Mesothelial cell of epicardium (in vitro differentiated cells): ENCODE measurements at regions not wholly inside any gene's neighbourhood (a gene's known extent, or its start where the extent isn't known, plus 50 kb on each side); places are given as distances from the start of the nearest gene placed in this dataset.

Experiments used
- DNase-seq, 2 experiments: peaks; one replicate each; pipeline ENCODE4 v3.0.0; 2021; ENCODE audit warnings: low spot score in 2 of 2; ENCODE audit not compliant: unreplicated experiment in 2 of 2
- H3K27ac Mint-ChIP-seq: 2 replicates; pipeline ENCODE4 v1.8.0; 2021; ENCODE audit warnings: mixed read lengths
- H3K27me3 Mint-ChIP-seq: 2 replicates; pipeline ENCODE4 v1.8.0; 2021; ENCODE audit warnings: low read depth, mixed read lengths
- H3K36me3 Mint-ChIP-seq: 2 replicates; pipeline ENCODE4 v1.8.0; 2021; ENCODE audit warnings: mixed read lengths
- H3K4me1 Mint-ChIP-seq: 2 replicates; pipeline ENCODE4 v1.8.0; 2021; ENCODE audit warnings: mixed read lengths
- H3K4me3 Mint-ChIP-seq: 2 replicates; pipeline ENCODE4 v1.8.0; 2021; ENCODE audit warnings: mild to moderate bottlenecking, moderate library complexity, mixed read lengths
- H3K9me3 Mint-ChIP-seq: 2 replicates; pipeline ENCODE4 v1.8.0; 2021; ENCODE audit warnings: mixed read lengths
- CTCF ChIP-seq: fragments of 200-600 bp; sonication (generic); IDR thresholded peaks from one replicate; pipeline ENCODE4 v1.5.0; 2021; ENCODE audit warnings: antibody characterized with exemption; ENCODE audit not compliant: unreplicated experiment

GRCh38 chr2:67570611-67571010, 173.5 kb downstream of the ETAA1 start:
- peaks cover 30% of the 10 kb centered on the region for H3K9me3 Mint-ChIP-seq
- H3K27me3 Mint-ChIP-seq = no peaks in the 10 kb centered on the region
- H3K36me3 Mint-ChIP-seq = peaks cover 3% of the 10 kb centered on the region
- no peak overlapping the region for H3K27ac Mint-ChIP-seq
- no peak overlapping the region for H3K4me3 Mint-ChIP-seq
- no peak for DNase-seq
- H3K4me1 Mint-ChIP-seq = peaks cover 39% of the 10 kb centered on the region
- TF ChIP-seq CTCF = no peak

DNA sequence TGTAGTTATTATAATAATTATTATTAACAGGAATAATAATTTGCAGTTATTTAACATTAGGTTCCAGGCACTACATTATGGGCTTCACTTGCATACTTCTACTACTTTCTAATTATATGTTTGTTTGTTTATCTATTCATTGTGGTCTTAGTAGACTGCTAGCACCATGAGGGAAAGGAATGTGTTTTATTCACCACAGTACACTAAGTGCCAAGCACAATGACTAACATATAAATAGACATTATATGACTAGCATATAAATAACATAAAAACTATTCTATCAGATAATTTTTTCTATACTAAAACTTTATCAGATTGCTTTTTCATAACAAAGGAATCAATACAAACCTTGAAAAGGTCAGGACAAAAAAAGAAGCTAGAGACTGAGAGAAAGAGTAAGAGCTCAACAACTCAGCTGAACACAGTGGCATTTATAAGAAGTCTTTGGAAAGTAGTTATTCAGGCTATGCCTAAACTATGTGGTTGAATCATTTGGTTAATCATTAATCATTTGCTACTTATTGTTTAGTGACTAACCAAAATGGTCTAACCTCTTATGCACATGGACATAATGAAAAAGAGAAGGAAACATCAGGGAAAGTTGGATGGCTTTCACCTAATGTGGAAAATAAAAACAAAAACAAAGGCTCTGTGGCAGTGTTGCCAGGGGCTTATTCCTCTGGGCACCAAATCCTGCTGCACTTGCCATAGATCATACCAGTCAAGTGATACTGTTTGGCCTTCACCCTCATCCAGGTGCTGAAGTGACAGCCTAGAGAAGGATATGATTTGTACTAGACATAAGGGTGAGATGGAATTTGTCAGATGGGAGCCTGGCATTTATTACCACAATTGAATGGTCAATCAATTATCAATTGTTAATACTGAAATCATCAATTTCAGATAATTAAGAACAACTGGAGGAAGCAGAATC, 174.9 kb downstream of the ETAA1 start:
- Mint-ChIP-seq H3K4me3 (no peak overlapping the region), H3K36me3 (peaks cover 3% of the 10 kb centered on the region), H3K4me1 (peaks cover 33% of the 10 kb centered on the region), H3K9me3 (peaks cover 32% of the 10 kb centered on the region), H3K27ac (no peak overlapping the region), H3K27me3 (no peaks in the 10 kb centered on the region)
- TF ChIP-seq CTCF = no peak
- no peak for DNase-seq

DNA sequence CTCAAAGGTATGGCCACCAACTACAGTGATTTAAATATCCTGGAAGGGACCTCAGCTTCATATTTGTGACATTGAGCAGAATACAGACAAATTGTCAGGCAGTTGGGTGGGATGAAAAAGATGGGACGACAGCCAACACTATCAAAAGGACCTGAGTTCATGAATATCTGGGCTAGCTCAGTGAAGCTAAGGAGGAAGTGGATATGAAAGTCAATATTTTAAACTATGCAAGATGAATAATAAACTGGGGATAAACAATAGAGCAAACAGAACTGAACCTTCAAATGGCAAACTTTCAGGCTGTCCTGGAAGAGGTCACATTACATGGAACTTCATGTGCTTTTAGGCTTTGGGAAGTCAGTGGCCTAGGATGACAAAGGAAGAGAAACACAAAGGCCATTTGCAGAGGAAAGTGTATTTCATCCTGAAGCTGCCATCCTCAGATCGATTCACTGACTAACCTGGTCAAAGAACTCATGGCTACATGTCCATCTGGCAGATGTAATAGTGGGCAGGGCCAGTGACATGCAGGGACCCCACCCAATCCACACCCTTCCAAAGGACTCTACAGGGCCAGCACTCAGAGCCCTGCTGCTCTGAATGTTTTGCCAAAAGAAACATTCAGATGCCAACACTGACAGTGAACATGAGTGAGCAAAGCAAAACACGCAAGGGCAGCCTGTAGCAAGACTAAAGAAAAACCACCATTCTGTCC, 175.7 kb downstream of the ETAA1 start:
- Mint-ChIP-seq H3K4me1 (peaks cover 28% of the 10 kb centered on the region), H3K4me3 (no peak overlapping the region), H3K27ac (no peak overlapping the region), H3K27me3 (no peaks in the 10 kb centered on the region), H3K9me3 (peaks cover 33% of the 10 kb centered on the region), H3K36me3 (peaks cover 3% of the 10 kb centered on the region)
- DNase-seq = no peak
- TF ChIP-seq CTCF = no peak

GRCh38 chr2:67574230-67574629, 177.1 kb downstream of the ETAA1 start:
- Mint-ChIP-seq H3K27ac (peak overlapping the region; percentile 17), H3K9me3 (peaks cover 41% of the 10 kb centered on the region), H3K4me1 (peaks cover 22% of the 10 kb centered on the region), H3K36me3 (peaks cover 3% of the 10 kb centered on the region), H3K4me3 (no peak overlapping the region), H3K27me3 (no peaks in the 10 kb centered on the region)
- TF ChIP-seq CTCF = no peak
- DNase-seq = no peak

DNA sequence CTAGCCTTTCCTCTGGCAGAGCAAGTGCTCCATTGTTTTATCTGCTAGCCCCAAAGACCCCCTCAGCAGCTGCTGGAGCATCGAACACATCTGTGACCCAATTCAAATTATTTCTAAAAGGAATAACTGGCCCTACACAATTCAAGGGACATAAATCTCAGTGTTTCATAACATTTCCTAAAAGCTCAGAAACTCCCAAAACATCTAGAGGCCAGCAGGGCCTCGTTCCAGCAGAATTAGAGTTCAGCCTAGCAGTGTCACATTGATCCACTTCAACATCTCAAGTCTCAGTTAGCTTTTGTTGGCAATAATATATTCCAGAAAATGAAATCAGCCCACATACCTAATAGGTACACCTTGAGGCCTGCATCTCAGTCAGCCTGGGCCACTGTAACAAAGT, 179.1 kb downstream of the ETAA1 start:
- Mint-ChIP-seq H3K27me3 (no peaks in the 10 kb centered on the region), H3K27ac (no peak overlapping the region), H3K9me3 (peaks cover 39% of the 10 kb centered on the region), H3K4me1 (peaks cover 24% of the 10 kb centered on the region), H3K36me3 (peaks cover 3% of the 10 kb centered on the region), H3K4me3 (no peak overlapping the region)
- TF ChIP-seq CTCF = no peak
- no peak for DNase-seq
